MCF 10A (cell line): ENCODE measurements at regions not wholly inside any gene's neighbourhood (a gene's known extent, or its start where the extent isn't known, plus 50 kb on each side); places are given as distances from the start of the nearest gene placed in this dataset.

Experiments used
- BruUV-seq: library from RNA; stranded (reverse); fragments of 400-500 nt; replicated peaks from 2 replicates; lab custom pipeline; 2021; lab: Mats Ljungman, UMichigan
- CTCF ChIA-PET: fragments of 300-600 bp; sonication (Branson Sonifier 250); formaldehyde crosslinking; extraction: SDS; loops from one replicate; lab custom pipeline; 2021; ENCODE audit warnings: antibody characterized with exemption, inconsistent platforms; lab: Yijun Ruan, JAX
- POLR2A ChIA-PET: fragments of 300-600, 350-650 bp; sonication (Branson Sonifier 250); formaldehyde crosslinking; extraction: SDS; loops from one replicate; lab custom pipeline; 2020; ENCODE audit warnings: antibody characterized with exemption, inconsistent platforms; lab: Yijun Ruan, JAX
- DNase-seq: peaks from one replicate; pipeline ENCODE4 v3.0.0-alpha.2; 2018; ENCODE audit not compliant: unreplicated experiment
- H3K27ac Mint-ChIP-seq: one replicate; pipeline ENCODE4 v1.8.0; 2022; ENCODE audit warnings: mild to moderate bottlenecking, low read depth, mixed read lengths; ENCODE audit not compliant: unreplicated experiment
- H3K27me3 Mint-ChIP-seq: one replicate; pipeline ENCODE4 v1.8.0; 2022; ENCODE audit warnings: mixed read lengths; ENCODE audit not compliant: insufficient read depth, unreplicated experiment
- H3K36me3 Mint-ChIP-seq: one replicate; pipeline ENCODE4 v1.8.0; 2022; ENCODE audit warnings: mild to moderate bottlenecking, moderate library complexity, mixed read lengths; ENCODE audit not compliant: insufficient read depth, unreplicated experiment
- H3K4me1 Mint-ChIP-seq: one replicate; pipeline ENCODE4 v1.8.0; 2022; ENCODE audit warnings: mixed read lengths; ENCODE audit not compliant: insufficient read depth, unreplicated experiment
- H3K4me3 Mint-ChIP-seq: one replicate; pipeline ENCODE4 v1.8.0; 2022; ENCODE audit warnings: mild to moderate bottlenecking, moderate library complexity, mixed read lengths; ENCODE audit not compliant: unreplicated experiment
- H3K9me3 Mint-ChIP-seq: one replicate; pipeline ENCODE4 v1.8.0; 2022; ENCODE audit warnings: mixed read lengths; ENCODE audit not compliant: unreplicated experiment
- intact Hi-C: fragments of 100-400 bp; cut with micrococcal nuclease; formaldehyde crosslinking; loops from 2 replicates; pipeline ENCODE4 v1.14.1; 2022
- TF ChIP-seq, protein P1 (sequence below): fragments of 200-600 bp; IDR thresholded peaks from one replicate; pipeline ENCODE4 v1.8.0; 2022; ENCODE audit warnings: antibody characterized with exemption, mild to moderate bottlenecking; ENCODE audit not compliant: unreplicated experiment

DNA sequence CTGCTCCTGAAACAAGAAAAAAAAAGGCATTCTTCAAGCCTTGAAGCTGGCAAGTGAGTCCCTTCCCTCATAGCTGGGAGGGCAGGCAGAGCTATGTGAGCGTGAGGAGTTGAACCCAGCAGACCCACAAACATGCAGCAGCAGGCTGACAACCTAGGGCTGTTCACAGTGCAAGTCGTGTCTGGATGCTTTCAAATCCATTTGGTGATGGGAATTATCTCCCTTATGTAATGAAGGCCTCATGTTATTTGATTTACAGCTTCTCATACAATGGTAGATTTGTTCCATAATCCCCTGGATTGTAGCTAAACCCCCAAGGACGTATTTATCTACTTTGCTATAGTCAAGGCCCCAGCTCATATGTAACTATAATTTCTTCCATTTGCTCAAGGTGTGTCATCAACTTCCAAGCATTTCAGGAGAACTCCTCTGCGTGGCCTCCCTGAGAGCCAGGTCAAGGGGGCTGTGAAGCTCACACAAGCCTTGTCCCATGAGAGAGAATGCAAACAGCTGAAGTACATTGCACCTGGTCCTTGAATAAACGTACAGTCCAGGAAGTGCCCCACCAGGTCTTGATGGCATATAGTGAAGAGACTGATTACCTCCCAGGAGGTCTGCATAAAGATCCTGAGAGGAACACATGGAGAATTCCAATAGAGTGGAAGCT, 124.8 kb upstream of the SLC1A3 start:
- TF ChIP-seq, protein P1, sequence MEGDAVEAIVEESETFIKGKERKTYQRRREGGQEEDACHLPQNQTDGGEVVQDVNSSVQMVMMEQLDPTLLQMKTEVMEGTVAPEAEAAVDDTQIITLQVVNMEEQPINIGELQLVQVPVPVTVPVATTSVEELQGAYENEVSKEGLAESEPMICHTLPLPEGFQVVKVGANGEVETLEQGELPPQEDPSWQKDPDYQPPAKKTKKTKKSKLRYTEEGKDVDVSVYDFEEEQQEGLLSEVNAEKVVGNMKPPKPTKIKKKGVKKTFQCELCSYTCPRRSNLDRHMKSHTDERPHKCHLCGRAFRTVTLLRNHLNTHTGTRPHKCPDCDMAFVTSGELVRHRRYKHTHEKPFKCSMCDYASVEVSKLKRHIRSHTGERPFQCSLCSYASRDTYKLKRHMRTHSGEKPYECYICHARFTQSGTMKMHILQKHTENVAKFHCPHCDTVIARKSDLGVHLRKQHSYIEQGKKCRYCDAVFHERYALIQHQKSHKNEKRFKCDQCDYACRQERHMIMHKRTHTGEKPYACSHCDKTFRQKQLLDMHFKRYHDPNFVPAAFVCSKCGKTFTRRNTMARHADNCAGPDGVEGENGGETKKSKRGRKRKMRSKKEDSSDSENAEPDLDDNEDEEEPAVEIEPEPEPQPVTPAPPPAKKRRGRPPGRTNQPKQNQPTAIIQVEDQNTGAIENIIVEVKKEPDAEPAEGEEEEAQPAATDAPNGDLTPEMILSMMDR = no peak
- CTCF ChIA-PET = interaction anchor here (0.5 to 3.1 kb wide), 8 partner anchors 11 to 212 kb away, joined by 3 to 17 read pairs (median 4); no protein-coding TSS in a partner anchor
- DNase-seq = no peak
- Mint-ChIP-seq H3K4me1 (no peaks in the 10 kb centered on the region), H3K9me3 (no peaks in the 10 kb centered on the region), H3K36me3 (peaks cover 7% of the 10 kb centered on the region), H3K4me3 (no peak overlapping the region), H3K27me3 (no peaks in the 10 kb centered on the region), H3K27ac (peak overlapping the region; percentile 12)
- POLR2A ChIA-PET = no interaction called here
- BruUV-seq = no TSS peak
- intact Hi-C loops = no loop called here

DNA sequence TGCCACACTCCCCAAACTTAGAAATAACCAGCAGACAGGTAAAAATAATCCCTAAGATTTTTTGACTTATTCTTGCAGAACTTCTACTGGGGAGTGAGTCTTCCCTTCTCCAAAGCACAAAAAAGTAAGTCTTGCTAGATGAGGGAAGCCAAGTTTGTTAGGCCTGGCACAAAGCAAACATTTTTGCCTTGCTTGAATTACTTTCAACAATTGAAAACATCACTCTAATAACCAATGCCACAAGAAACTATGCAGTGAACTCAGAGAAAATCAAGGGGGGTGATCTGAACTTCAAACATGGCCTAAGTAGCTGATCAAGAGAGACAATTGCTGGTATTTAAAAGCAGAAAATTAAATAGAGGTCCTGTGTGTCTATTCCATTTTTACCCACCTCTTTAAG, 123.6 kb upstream of the SLC1A3 start:
- Mint-ChIP-seq H3K27me3 (no peaks in the 10 kb centered on the region), H3K27ac (no peak overlapping the region), H3K4me3 (no peak overlapping the region), H3K9me3 (no peaks in the 10 kb centered on the region), H3K4me1 (no peaks in the 10 kb centered on the region), H3K36me3 (peaks cover 7% of the 10 kb centered on the region)
- ChIA-PET CTCF (no interaction called here), POLR2A (interaction anchor here (1.5 kb wide), 1 partner anchor 9 kb away, joined by 3 read pairs; no protein-coding TSS in a partner anchor)
- intact Hi-C loops = no loop called here
- DNase-seq = no peak
- TF ChIP-seq, protein P1 = no peak
- no TSS peak for BruUV-seq

DNA sequence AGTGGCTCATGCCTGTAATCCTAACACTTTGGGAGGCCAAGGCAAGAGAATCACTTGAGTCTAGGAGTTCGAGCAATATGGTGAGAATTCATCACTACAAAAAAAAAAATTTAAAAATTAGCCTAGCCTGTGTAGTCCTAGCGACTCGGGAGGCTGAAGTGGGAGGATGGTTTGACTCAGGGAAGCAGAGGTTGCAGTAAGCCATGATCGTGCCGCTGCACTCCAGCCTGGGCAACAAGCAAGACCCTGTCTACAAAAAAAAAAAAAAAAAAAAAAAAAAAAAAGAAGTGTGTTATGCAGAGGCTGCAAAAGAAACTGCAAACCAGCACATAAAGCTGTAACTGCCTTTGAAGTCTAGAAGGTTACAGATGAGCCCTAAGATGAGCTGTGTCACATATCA, 116.9 kb upstream of the SLC1A3 start:
- ChIA-PET POLR2A (no interaction called here), CTCF (interaction anchor here (1.1 kb wide), 1 partner anchor 9 kb away, joined by 5 read pairs; no protein-coding TSS in a partner anchor)
- Mint-ChIP-seq H3K4me1 (peaks cover 14% of the 10 kb centered on the region), H3K9me3 (no peaks in the 10 kb centered on the region), H3K36me3 (no peaks in the 10 kb centered on the region), H3K27ac (no peak overlapping the region), H3K27me3 (no peaks in the 10 kb centered on the region), H3K4me3 (no peak overlapping the region)
- TF ChIP-seq, protein P1 = no peak
- BruUV-seq = no TSS peak
- intact Hi-C loops = no loop called here
- no peak for DNase-seq

DNA sequence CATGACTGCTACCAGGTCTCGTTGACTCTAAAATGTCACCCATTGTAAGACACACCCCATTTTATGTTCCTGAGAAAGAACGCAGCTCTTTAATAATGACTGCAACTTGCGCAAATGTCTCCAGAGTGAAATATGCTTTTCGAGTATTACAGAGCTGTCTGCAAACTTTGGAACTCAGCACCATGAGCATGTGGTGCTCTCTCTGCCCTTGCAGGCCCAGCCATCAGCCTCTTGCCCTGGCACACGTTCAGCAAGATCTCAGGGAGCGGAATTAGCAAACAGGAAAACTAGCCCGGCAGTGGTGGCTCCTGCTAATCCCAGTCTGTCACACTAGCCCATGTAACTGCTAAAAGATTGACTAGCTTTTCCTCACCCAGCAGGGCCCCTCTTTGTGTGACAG, 114.5 kb upstream of the SLC1A3 start:
- DNase-seq = no peak
- no peaks in the 10 kb centered on the region for H3K36me3 Mint-ChIP-seq
- H3K9me3 Mint-ChIP-seq = no peaks in the 10 kb centered on the region
- H3K27ac Mint-ChIP-seq = no peak overlapping the region
- H3K4me3 Mint-ChIP-seq = no peak overlapping the region
- intact Hi-C loops = no loop called here
- H3K27me3 Mint-ChIP-seq = no peaks in the 10 kb centered on the region
- BruUV-seq = no TSS peak
- TF ChIP-seq, protein P1 = no peak
- POLR2A ChIA-PET = interaction anchor here (0.9 to 2.7 kb wide), 4 partner anchors 14 to 77 kb away, joined by 3 to 6 read pairs (median 3); no protein-coding TSS in a partner anchor
- CTCF ChIA-PET = interaction anchor here (0.5 to 4.7 kb wide), 7 partner anchors 10 to 204 kb away, joined by 3 to 38 read pairs (median 4); no protein-coding TSS in a partner anchor
- peaks cover 25% of the 10 kb centered on the region for H3K4me1 Mint-ChIP-seq
